ENCODE measurements at regions not wholly inside any gene's neighbourhood (a gene's known extent, or its start where the extent isn't known, plus 50 kb on each side); places are given as distances from the start of the nearest gene placed in this dataset.

- no peaks in the 10 kb centered on the region for H3K79me2 ChIP-seq (ENCODE audit: insufficient read depth, low read length)
- peaks cover 0 to 2% (median 0%) of the 10 kb centered on the region in 3 donors for H3K27me3 Mint-ChIP-seq (ENCODE audit: low read depth in 3 of 3)
- H3K9ac ChIP-seq (ENCODE audit: insufficient read depth, low read length, poor library complexity, severe bottlenecking): no peak overlapping the region
- H3K27me3 ChIP-seq (ENCODE audit: control insufficient read depth in 2 of 2, insufficient read depth in 2 of 2, low read length in 2 of 2): no peaks in the 10 kb centered on the region
- H3K36me3 Mint-ChIP-seq: no peaks in the 10 kb centered on the region
- H3K9me3 ChIP-seq (replicated peaks in 1 of 2; ENCODE audit: control insufficient read depth in 1 of 2, insufficient read depth in 1 of 2, low read length in 2 of 2): no peaks in the 10 kb centered on the region
- peaks cover 0 to 3% (median 1%) of the 10 kb centered on the region in 7 donors for H3K9me3 Mint-ChIP-seq
- no peak overlapping the region for H3K27ac ChIP-seq (ENCODE audit: low read depth in 1 of 2, low read length in 2 of 2)
- WGBS (ENCODE audit: insufficient coverage): 100% methylated on average over 4 of the region's 13 CpGs
- TF ChIP-seq, protein P1, sequence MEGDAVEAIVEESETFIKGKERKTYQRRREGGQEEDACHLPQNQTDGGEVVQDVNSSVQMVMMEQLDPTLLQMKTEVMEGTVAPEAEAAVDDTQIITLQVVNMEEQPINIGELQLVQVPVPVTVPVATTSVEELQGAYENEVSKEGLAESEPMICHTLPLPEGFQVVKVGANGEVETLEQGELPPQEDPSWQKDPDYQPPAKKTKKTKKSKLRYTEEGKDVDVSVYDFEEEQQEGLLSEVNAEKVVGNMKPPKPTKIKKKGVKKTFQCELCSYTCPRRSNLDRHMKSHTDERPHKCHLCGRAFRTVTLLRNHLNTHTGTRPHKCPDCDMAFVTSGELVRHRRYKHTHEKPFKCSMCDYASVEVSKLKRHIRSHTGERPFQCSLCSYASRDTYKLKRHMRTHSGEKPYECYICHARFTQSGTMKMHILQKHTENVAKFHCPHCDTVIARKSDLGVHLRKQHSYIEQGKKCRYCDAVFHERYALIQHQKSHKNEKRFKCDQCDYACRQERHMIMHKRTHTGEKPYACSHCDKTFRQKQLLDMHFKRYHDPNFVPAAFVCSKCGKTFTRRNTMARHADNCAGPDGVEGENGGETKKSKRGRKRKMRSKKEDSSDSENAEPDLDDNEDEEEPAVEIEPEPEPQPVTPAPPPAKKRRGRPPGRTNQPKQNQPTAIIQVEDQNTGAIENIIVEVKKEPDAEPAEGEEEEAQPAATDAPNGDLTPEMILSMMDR (IDR thresholded peaks at IDR 0.05): no peak
- no peaks in the 10 kb centered on the region for H4K20me1 ChIP-seq (ENCODE audit: insufficient read depth, low read length)
- H3K4me3 ChIP-seq (replicated peaks in 1 of 3; ENCODE audit: low read depth in 2 of 3, low read length in 3 of 3): no peak overlapping the region
- no peaks in the 10 kb centered on the region for H3K4me1 ChIP-seq (ENCODE audit: control insufficient read depth in 1 of 2, insufficient read depth in 2 of 2, low read length in 2 of 2)
- H3K4me3 Mint-ChIP-seq: no peak overlapping the region
- no peak for DNase-seq
- H3K4me2 ChIP-seq (replicated peaks; ENCODE audit: extremely low read depth, low read length, poor library complexity, severe bottlenecking): no peak overlapping the region
- H3K36me3 ChIP-seq (replicated peaks in 1 of 2; ENCODE audit: control insufficient read depth in 1 of 2, insufficient read depth in 2 of 2, low read length in 2 of 2): no peaks in the 10 kb centered on the region
- H2AFZ ChIP-seq (ENCODE audit: insufficient read depth, low read depth, low read length, poor library complexity, severe bottlenecking): no peak overlapping the region
- intact Hi-C loops (cut with micrococcal nuclease): no loop called here
- H3K4me1 Mint-ChIP-seq: no peaks in the 10 kb centered on the region
- H3K27ac Mint-ChIP-seq: no peak overlapping the region
Measured at GRCh38 chr2:7930800-7931635, 750.8 kb upstream of the ID2 start.

GRCh38 chr2:7931808-7932207 is 750.0 kb upstream of the ID2 start:
- intact Hi-C loops (cut with micrococcal nuclease): no loop called here
- H2AFZ ChIP-seq (ENCODE audit: insufficient read depth, low read depth, low read length, poor library complexity, severe bottlenecking): no peak overlapping the region
- Mint-ChIP-seq H3K36me3 (no peaks in the 10 kb centered on the region), H3K27ac (no peak overlapping the region), H3K4me1 (no peaks in the 10 kb centered on the region), H3K9me3 (peaks cover 0 to 3% (median 1%) of the 10 kb centered on the region in 7 donors), H3K4me3 (no peak overlapping the region), H3K27me3 (ENCODE audit: low read depth in 3 of 3) (peaks cover 0 to 2% (median 0%) of the 10 kb centered on the region in 3 donors)
- no peak overlapping the region for H3K4me3 ChIP-seq (replicated peaks in 1 of 3; ENCODE audit: low read depth in 2 of 3, low read length in 3 of 3)
- H3K79me2 ChIP-seq (ENCODE audit: insufficient read depth, low read length): no peaks in the 10 kb centered on the region
- H3K36me3 ChIP-seq (replicated peaks in 1 of 2; ENCODE audit: control insufficient read depth in 1 of 2, insufficient read depth in 2 of 2, low read length in 2 of 2): no peaks in the 10 kb centered on the region
- no peaks in the 10 kb centered on the region for H4K20me1 ChIP-seq (ENCODE audit: insufficient read depth, low read length)
- TF ChIP-seq, protein P1 (IDR thresholded peaks at IDR 0.05): no peak
- no peak overlapping the region for H3K27ac ChIP-seq (ENCODE audit: low read depth in 1 of 2, low read length in 2 of 2)
- H3K27me3 ChIP-seq (ENCODE audit: control insufficient read depth in 2 of 2, insufficient read depth in 2 of 2, low read length in 2 of 2): no peaks in the 10 kb centered on the region
- no peak overlapping the region for H3K4me2 ChIP-seq (replicated peaks; ENCODE audit: extremely low read depth, low read length, poor library complexity, severe bottlenecking)
- DNase-seq: no peak
- H3K9me3 ChIP-seq (replicated peaks in 1 of 2; ENCODE audit: control insufficient read depth in 1 of 2, insufficient read depth in 1 of 2, low read length in 2 of 2): no peaks in the 10 kb centered on the region
- WGBS (ENCODE audit: insufficient coverage): no CpG with 5 or more reads among the region's 4 CpGs
- no peak overlapping the region for H3K9ac ChIP-seq (ENCODE audit: insufficient read depth, low read length, poor library complexity, severe bottlenecking)
- H3K4me1 ChIP-seq (ENCODE audit: control insufficient read depth in 1 of 2, insufficient read depth in 2 of 2, low read length in 2 of 2): no peaks in the 10 kb centered on the region

Measured in CD14-positive monocyte (primary cell).